ENCODE measurements at regions not wholly inside any gene's neighbourhood (a gene's known extent, or its start where the extent isn't known, plus 50 kb on each side); places are given as distances from the start of the nearest gene placed in this dataset.

- DNase-seq (no peak), ATAC-seq (no peak)
- peaks cover 0 to 11% (median 0%) of the 10 kb centered on the region in 12 donors for H3K4me1 ChIP-seq
- no peak overlapping the region for H3K27ac ChIP-seq
- WGBS, 4 donors = 42 to 56% (median 43%) methylated on average over 2 of the region's 2 CpGs
- H3K36me3 ChIP-seq = no peaks in the 10 kb centered on the region
- intact Hi-C loops (cut with DNase I) = no loop called here
- H3K4me3 ChIP-seq = no peak overlapping the region
- peaks cover 0 to 3% (median 0%) of the 10 kb centered on the region in 12 donors for H3K9me3 ChIP-seq
- TF ChIP-seq POLR2A (IDR thresholded peaks at IDR 0.05) (no peak), CTCF (IDR thresholded peaks at IDR 0.05) (no peak)
- no peaks in the 10 kb centered on the region for H3K27me3 ChIP-seq
Observed at GRCh38 chr3:90055666-90056065, 948.2 kb downstream of the EPHA3 start.

GRCh38 chr3:90056281-90057032, 949.0 kb downstream of the EPHA3 start:
- peaks cover 0 to 3% (median 0%) of the 10 kb centered on the region in 12 donors for H3K9me3 ChIP-seq
- H3K36me3 ChIP-seq = no peaks in the 10 kb centered on the region
- H3K27me3 ChIP-seq = no peaks in the 10 kb centered on the region
- peaks cover 0 to 11% (median 0%) of the 10 kb centered on the region in 12 donors for H3K4me1 ChIP-seq
- DNase-seq = no peak
- WGBS, 4 donors = 75 to 87% (median 80%) methylated on average over 2 of the region's 2 CpGs
- ATAC-seq = no peak
- H3K27ac ChIP-seq = no peak overlapping the region
- intact Hi-C loops (cut with DNase I) = no loop called here
- no peak for TF ChIP-seq CTCF (IDR thresholded peaks at IDR 0.05)
- TF ChIP-seq POLR2A (IDR thresholded peaks at IDR 0.05) = no peak
- no peak overlapping the region for H3K4me3 ChIP-seq

- intact Hi-C loops (cut with DNase I) = no loop called here
Observed at GRCh38 chr3:90062016-90062415, 954.6 kb downstream of the EPHA3 start.

More at GRCh38 chr3:90062016-90062415, 954.6 kb downstream of the EPHA3 start:
- ATAC-seq = no peak
- H3K9me3 ChIP-seq = peaks cover 0 to 3% (median 0%) of the 10 kb centered on the region in 12 donors
- H3K27me3 ChIP-seq = no peaks in the 10 kb centered on the region
- H3K4me1 ChIP-seq = no peaks in the 10 kb centered on the region
- no peak overlapping the region for H3K27ac ChIP-seq
- TF ChIP-seq CTCF (IDR thresholded peaks at IDR 0.05) (no peak), POLR2A (IDR thresholded peaks at IDR 0.05) (no peak)
- no peaks in the 10 kb centered on the region for H3K36me3 ChIP-seq
- no peak for DNase-seq
- H3K4me3 ChIP-seq = no peak overlapping the region
